ENCODE measurements at regions not wholly inside any gene's neighbourhood (a gene's known extent, or its start where the extent isn't known, plus 50 kb on each side); places are given as distances from the start of the nearest gene placed in this dataset.

DNA sequence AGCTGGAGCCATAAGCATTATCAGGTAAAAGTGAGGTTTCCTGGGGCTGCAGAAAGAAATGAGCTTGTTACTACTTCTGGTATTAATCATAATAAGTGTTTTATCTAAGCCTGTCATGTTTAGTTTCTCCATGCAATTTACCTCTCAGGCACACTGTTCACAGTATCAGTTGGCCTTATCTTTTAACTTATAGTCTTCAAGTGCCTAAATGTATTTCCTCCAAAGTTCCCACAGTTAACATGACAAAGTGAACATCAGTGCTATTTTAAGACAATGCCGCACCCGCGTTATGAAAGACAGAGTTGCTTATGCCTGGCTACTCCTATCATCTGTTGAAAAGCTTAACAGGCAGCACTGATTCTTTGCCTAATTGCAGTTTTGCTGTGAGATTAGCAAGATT, 408.7 kb upstream of the FAM241A start:
- Histone ChIP-seq H3K27me3 (ENCODE audit: control insufficient read depth, insufficient read depth, low read length) (no peaks in the 10 kb centered on the region), H3K27ac (ENCODE audit: low read depth, low read length) (no peak overlapping the region), H3K9ac (ENCODE audit: low read depth, low read length) (no peak overlapping the region), H3K9me3 (ENCODE audit: control insufficient read depth, insufficient read depth, low read length) (no peaks in the 10 kb centered on the region), H3K4me3 (ENCODE audit: low read depth, low read length) (no peak overlapping the region), H3K36me3 (ENCODE audit: control insufficient read depth, insufficient read depth, low read length) (no peaks in the 10 kb centered on the region), H3K4me1 (ENCODE audit: control insufficient read depth, insufficient read depth, low read length) (no peaks in the 10 kb centered on the region)

- Histone ChIP-seq H3K4me1 (ENCODE audit: control insufficient read depth, insufficient read depth, low read length) (no peaks in the 10 kb centered on the region; the same call in 1 of the 2 replicates), H3K36me3 (ENCODE audit: control insufficient read depth, insufficient read depth, low read length) (no peaks in the 10 kb centered on the region), H3K4me3 (ENCODE audit: low read depth, low read length) (no peak overlapping the region), H3K27me3 (ENCODE audit: control insufficient read depth, insufficient read depth, low read length) (no peaks in the 10 kb centered on the region), H3K27ac (ENCODE audit: low read depth, low read length) (no peak overlapping the region), H3K9me3 (ENCODE audit: control insufficient read depth, insufficient read depth, low read length) (no peaks in the 10 kb centered on the region), H3K9ac (ENCODE audit: low read depth, low read length) (no peak overlapping the region)
Observed at GRCh38 chr4:111744847-111745246, 400.4 kb upstream of the FAM241A start.

DNA sequence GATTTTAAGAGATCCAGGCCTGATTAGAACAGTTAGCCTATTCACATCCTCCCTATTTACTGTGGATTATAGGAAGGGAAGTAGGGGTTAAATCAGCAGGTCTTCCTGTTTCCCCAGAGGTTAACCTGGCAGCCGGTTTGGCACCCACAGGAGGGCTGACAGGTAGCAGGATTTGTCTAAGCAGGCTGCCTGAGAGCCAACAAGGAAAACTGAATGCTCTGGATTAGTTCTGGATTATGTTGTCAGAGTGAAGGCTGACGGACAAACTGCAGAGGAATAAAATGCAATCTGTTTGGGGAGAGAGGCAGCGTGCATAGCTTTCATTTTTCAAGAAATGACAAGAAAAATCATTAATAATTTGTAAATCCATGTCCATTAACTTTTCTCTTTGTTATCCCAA, 397.1 kb upstream of the FAM241A start:
- Histone ChIP-seq H3K9ac (ENCODE audit: low read depth, low read length) (no peak overlapping the region), H3K4me1 (ENCODE audit: control insufficient read depth, insufficient read depth, low read length) (peaks cover 6% of the 10 kb centered on the region), H3K4me3 (ENCODE audit: low read depth, low read length) (no peak overlapping the region), H3K27ac (ENCODE audit: low read depth, low read length) (no peak overlapping the region), H3K36me3 (ENCODE audit: control insufficient read depth, insufficient read depth, low read length) (no peaks in the 10 kb centered on the region), H3K27me3 (ENCODE audit: control insufficient read depth, insufficient read depth, low read length) (no peaks in the 10 kb centered on the region), H3K9me3 (ENCODE audit: control insufficient read depth, insufficient read depth, low read length) (no peaks in the 10 kb centered on the region)

GRCh38 chr4:111754003-111754402, 391.3 kb upstream of the FAM241A start:
- H3K9ac ChIP-seq (ENCODE audit: low read depth, low read length): no peak overlapping the region
- H3K4me3 ChIP-seq (ENCODE audit: low read depth, low read length): no peak overlapping the region
- H3K27me3 ChIP-seq (ENCODE audit: control insufficient read depth, insufficient read depth, low read length): no peaks in the 10 kb centered on the region
- H3K4me1 ChIP-seq (ENCODE audit: control insufficient read depth, insufficient read depth, low read length): peaks cover 6% of the 10 kb centered on the region; the same call in 1 of the 2 replicates
- H3K27ac ChIP-seq (ENCODE audit: low read depth, low read length): no peak overlapping the region
- H3K9me3 ChIP-seq (ENCODE audit: control insufficient read depth, insufficient read depth, low read length): no peaks in the 10 kb centered on the region
- H3K36me3 ChIP-seq (ENCODE audit: control insufficient read depth, insufficient read depth, low read length): no peaks in the 10 kb centered on the region

GRCh38 chr4:111755571-111755970, 389.7 kb upstream of the FAM241A start:
- Histone ChIP-seq H3K27ac (ENCODE audit: low read depth, low read length) (no peak overlapping the region), H3K4me1 (ENCODE audit: control insufficient read depth, insufficient read depth, low read length) (peaks cover 6% of the 10 kb centered on the region; the same call in 1 of the 2 replicates), H3K27me3 (ENCODE audit: control insufficient read depth, insufficient read depth, low read length) (no peaks in the 10 kb centered on the region), H3K4me3 (ENCODE audit: low read depth, low read length) (no peak overlapping the region), H3K36me3 (ENCODE audit: control insufficient read depth, insufficient read depth, low read length) (no peaks in the 10 kb centered on the region), H3K9me3 (ENCODE audit: control insufficient read depth, insufficient read depth, low read length) (no peaks in the 10 kb centered on the region), H3K9ac (ENCODE audit: low read depth, low read length) (no peak overlapping the region)

- no peak overlapping the region for H3K27ac ChIP-seq (ENCODE audit: low read depth, low read length)
- H3K4me1 ChIP-seq (ENCODE audit: control insufficient read depth, insufficient read depth, low read length): no peaks in the 10 kb centered on the region
- H3K36me3 ChIP-seq (ENCODE audit: control insufficient read depth, insufficient read depth, low read length): no peaks in the 10 kb centered on the region
- H3K9me3 ChIP-seq (ENCODE audit: control insufficient read depth, insufficient read depth, low read length): no peaks in the 10 kb centered on the region
- H3K9ac ChIP-seq (ENCODE audit: low read depth, low read length): no peak overlapping the region
- no peak overlapping the region for H3K4me3 ChIP-seq (ENCODE audit: low read depth, low read length)
- H3K27me3 ChIP-seq (ENCODE audit: control insufficient read depth, insufficient read depth, low read length): no peaks in the 10 kb centered on the region
Observed at GRCh38 chr4:111761531-111761930, 383.7 kb upstream of the FAM241A start.

GRCh38 chr4:111770514-111770913, 374.7 kb upstream of the FAM241A start:
- H3K4me1 ChIP-seq (ENCODE audit: control insufficient read depth, insufficient read depth, low read length): no peaks in the 10 kb centered on the region
- no peaks in the 10 kb centered on the region for H3K27me3 ChIP-seq (ENCODE audit: control insufficient read depth, insufficient read depth, low read length)
- no peak overlapping the region for H3K27ac ChIP-seq (ENCODE audit: low read depth, low read length)

DNA sequence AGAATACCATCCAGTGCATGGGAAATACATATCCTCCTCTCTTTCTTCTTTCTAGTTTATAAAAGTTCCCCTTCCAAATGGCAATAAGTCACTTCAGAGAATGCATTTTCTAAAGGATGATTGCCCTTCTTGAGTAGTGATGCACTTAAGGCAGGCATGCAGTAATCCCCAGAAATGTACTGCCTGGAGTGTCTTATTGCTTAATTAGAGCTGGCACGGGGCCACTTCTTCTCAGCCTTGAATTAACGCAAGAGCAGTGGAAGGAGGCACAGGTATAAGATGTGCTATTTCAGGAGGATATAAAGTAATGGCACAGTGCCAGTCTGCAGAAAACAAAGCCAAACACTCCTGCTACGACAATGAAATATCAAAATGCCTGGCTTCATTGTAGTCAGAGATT, 371.4 kb upstream of the FAM241A start:
- Histone ChIP-seq H3K4me3 (ENCODE audit: low read depth, low read length) (no peak overlapping the region), H3K27me3 (ENCODE audit: control insufficient read depth, insufficient read depth, low read length) (no peaks in the 10 kb centered on the region), H3K4me1 (ENCODE audit: control insufficient read depth, insufficient read depth, low read length) (no peaks in the 10 kb centered on the region), H3K36me3 (ENCODE audit: control insufficient read depth, insufficient read depth, low read length) (no peaks in the 10 kb centered on the region), H3K9ac (ENCODE audit: low read depth, low read length) (no peak overlapping the region), H3K27ac (ENCODE audit: low read depth, low read length) (no peak overlapping the region), H3K9me3 (ENCODE audit: control insufficient read depth, insufficient read depth, low read length) (no peaks in the 10 kb centered on the region)

More at GRCh38 chr4:111770514-111770913, 374.7 kb upstream of the FAM241A start:
- no peak overlapping the region for H3K4me3 ChIP-seq (ENCODE audit: low read depth, low read length)
- H3K36me3 ChIP-seq (ENCODE audit: control insufficient read depth, insufficient read depth, low read length): no peaks in the 10 kb centered on the region
- H3K9me3 ChIP-seq (ENCODE audit: control insufficient read depth, insufficient read depth, low read length): no peaks in the 10 kb centered on the region
- no peak overlapping the region for H3K9ac ChIP-seq (ENCODE audit: low read depth, low read length)

- H3K9ac ChIP-seq (ENCODE audit: low read depth, low read length): no peak overlapping the region
- no peak overlapping the region for H3K27ac ChIP-seq (ENCODE audit: low read depth, low read length)
- H3K4me1 ChIP-seq (ENCODE audit: control insufficient read depth, insufficient read depth, low read length): peaks cover 2% of the 10 kb centered on the region; the same call in 1 of the 2 replicates
- no peaks in the 10 kb centered on the region for H3K27me3 ChIP-seq (ENCODE audit: control insufficient read depth, insufficient read depth, low read length)
- H3K36me3 ChIP-seq (ENCODE audit: control insufficient read depth, insufficient read depth, low read length): no peaks in the 10 kb centered on the region
- H3K4me3 ChIP-seq (ENCODE audit: low read depth, low read length): no peak overlapping the region
- no peaks in the 10 kb centered on the region for H3K9me3 ChIP-seq (ENCODE audit: control insufficient read depth, insufficient read depth, low read length)
Observed at GRCh38 chr4:111775556-111776297, 369.5 kb upstream of the FAM241A start.

DNA sequence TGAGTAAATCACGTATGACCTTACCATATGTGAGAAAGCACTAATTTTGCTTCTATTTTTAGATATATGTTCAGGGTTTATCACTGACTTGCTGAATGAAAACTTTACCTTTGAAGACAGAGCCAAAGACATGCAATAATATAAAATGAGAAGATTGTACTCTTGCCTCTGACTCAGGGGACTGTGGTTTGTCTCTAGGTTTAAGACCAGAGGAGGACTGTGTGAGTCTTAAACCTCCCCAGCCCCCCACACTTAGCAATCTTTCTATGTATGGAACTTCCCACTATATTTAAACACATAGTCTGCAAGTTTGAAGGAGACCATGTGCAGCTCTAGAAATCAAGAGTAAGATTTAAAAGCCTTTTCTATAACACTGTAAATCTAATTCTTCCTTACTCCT, 368.7 kb upstream of the FAM241A start:
- no peak overlapping the region for H3K4me3 ChIP-seq (ENCODE audit: low read depth, low read length)

DNA sequence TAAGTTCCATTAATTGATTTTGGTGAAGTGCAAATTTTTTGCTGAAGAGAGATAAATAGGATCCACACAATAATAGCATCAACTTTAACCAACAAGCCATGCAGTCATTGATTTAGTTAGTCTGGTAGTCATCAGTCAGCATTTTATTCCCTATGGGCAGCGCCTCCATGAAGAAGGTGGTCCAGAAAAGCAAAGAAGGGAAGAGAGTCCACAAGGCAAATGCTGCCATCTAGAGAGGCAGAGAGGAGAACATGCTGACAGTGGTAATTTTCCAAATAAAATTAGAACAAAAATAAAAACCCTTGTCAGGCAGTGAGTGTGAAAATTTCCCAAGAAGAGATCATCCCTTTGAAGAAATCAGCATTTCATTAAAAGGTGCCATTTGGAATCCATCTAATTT, 366.7 kb upstream of the FAM241A start:
- H3K9ac ChIP-seq (ENCODE audit: low read depth, low read length): no peak overlapping the region
- no peaks in the 10 kb centered on the region for H3K36me3 ChIP-seq (ENCODE audit: control insufficient read depth, insufficient read depth, low read length)
- H3K9me3 ChIP-seq (ENCODE audit: control insufficient read depth, insufficient read depth, low read length): no peaks in the 10 kb centered on the region
- no peak overlapping the region for H3K27ac ChIP-seq (ENCODE audit: low read depth, low read length)
- H3K27me3 ChIP-seq (ENCODE audit: control insufficient read depth, insufficient read depth, low read length): no peaks in the 10 kb centered on the region
- peaks cover 5% of the 10 kb centered on the region; the same call in 1 of the 2 replicates for H3K4me1 ChIP-seq (ENCODE audit: control insufficient read depth, insufficient read depth, low read length)
- no peak overlapping the region for H3K4me3 ChIP-seq (ENCODE audit: low read depth, low read length)

More for the DNA sequence above, 368.7 kb upstream of the FAM241A start:
- H3K36me3 ChIP-seq (ENCODE audit: control insufficient read depth, insufficient read depth, low read length): no peaks in the 10 kb centered on the region
- H3K9ac ChIP-seq (ENCODE audit: low read depth, low read length): no peak overlapping the region
- peaks cover 5% of the 10 kb centered on the region; the same call in 1 of the 2 replicates for H3K4me1 ChIP-seq (ENCODE audit: control insufficient read depth, insufficient read depth, low read length)
- no peaks in the 10 kb centered on the region for H3K9me3 ChIP-seq (ENCODE audit: control insufficient read depth, insufficient read depth, low read length)
- H3K27me3 ChIP-seq (ENCODE audit: control insufficient read depth, insufficient read depth, low read length): no peaks in the 10 kb centered on the region
- H3K27ac ChIP-seq (ENCODE audit: low read depth, low read length): no peak overlapping the region

Measured in HUES48 (cell line).